Hepatocyte (in vitro differentiated cells): ENCODE measurements at regions not wholly inside any gene's neighbourhood (a gene's known extent, or its start where the extent isn't known, plus 50 kb on each side); places are given as distances from the start of the nearest gene placed in this dataset.

Source experiments
- DNase-seq: peaks from one replicate; pipeline ENCODE4 v3.0.0-alpha.2; 2016; ENCODE audit warnings: low spot score
- H2AFZ ChIP-seq: fragments of 200-600 bp; sonication (generic); 2 replicates; pipeline ENCODE4 v1.6.0; 2016; ENCODE audit warnings: antibody characterized with exemption, mild to moderate bottlenecking
- H3K27ac ChIP-seq: fragments of 200-600 bp; sonication (generic); 2 replicates; pipeline ENCODE4 v1.5.1; 2016; ENCODE audit warnings: mild to moderate bottlenecking
- H3K27me3 ChIP-seq: fragments of 200-600 bp; sonication (generic); 2 replicates; pipeline ENCODE4 v1.6.1; 2016
- H3K36me3 ChIP-seq: fragments of 200-600 bp; sonication (generic); replicated peaks from 2 replicates; pipeline ENCODE4 v1.5.1; 2016; ENCODE audit warnings: low read depth; ENCODE audit not compliant: insufficient read depth
- H3K4me1 ChIP-seq: fragments of 200-600 bp; sonication (generic); 2 replicates; pipeline ENCODE4 v1.5.1; 2016; ENCODE audit warnings: mild to moderate bottlenecking, moderate library complexity; ENCODE audit not compliant: insufficient read depth
- H3K4me2 ChIP-seq: fragments of 200-600 bp; sonication (generic); 2 replicates; pipeline ENCODE4 v1.6.0; 2016
- H3K4me3 ChIP-seq: fragments of 200-600 bp; sonication (generic); 2 replicates; pipeline ENCODE4 v1.5.1; 2016; ENCODE audit warnings: mild to moderate bottlenecking
- H3K79me2 ChIP-seq: fragments of 200-600 bp; sonication (generic); 2 replicates; pipeline ENCODE4 v1.6.0; 2017; ENCODE audit warnings: mild to moderate bottlenecking
- H3K9me2 ChIP-seq: fragments of 200-600 bp; sonication (generic); replicated peaks from 2 replicates; pipeline ENCODE4 v1.6.0; 2017; ENCODE audit warnings: mild to moderate bottlenecking; ENCODE audit not compliant: insufficient read depth
- H3K9me3 ChIP-seq: fragments of 200-600 bp; sonication (generic); 2 replicates; pipeline ENCODE4 v1.5.1; 2016; ENCODE audit warnings: low read depth, mild to moderate bottlenecking
- H4K20me1 ChIP-seq: fragments of 200-600 bp; sonication (generic); 2 replicates; pipeline ENCODE4 v1.6.0; 2016; ENCODE audit warnings: mild to moderate bottlenecking; ENCODE audit not compliant: insufficient read depth, poor library complexity, severe bottlenecking
- EZH2 ChIP-seq: fragments of 200-600 bp; sonication (generic); IDR thresholded peaks from 2 replicates; pipeline ENCODE4 v1.6.1; 2016; ENCODE audit warnings: antibody characterized with exemption, mild to moderate bottlenecking, borderline replicate concordance
- EZH2phosphoT487 ChIP-seq: fragments of 200-600 bp; sonication (generic); IDR thresholded peaks from one replicate; pipeline ENCODE4 v1.6.1; 2018; ENCODE audit warnings: antibody characterized with exemption, mild to moderate bottlenecking, low read depth, moderate library complexity; ENCODE audit not compliant: unreplicated experiment, severe bottlenecking
- whole genome bisulfite sequencing: methylation state at CpG from one replicate; pipeline ENCODE4 v1.1.6; 2016; ENCODE audit warnings: low lambda C conversion rate; ENCODE audit errors: missing lambda C conversion rate; 5-methylcytosine and 5-hydroxymethylcytosine counted together
- TF ChIP-seq, protein P1 (sequence below): fragments of 200-600 bp; sonication (generic); IDR thresholded peaks from 2 replicates; pipeline ENCODE4 v1.5.1; 2016; ENCODE audit warnings: antibody characterized with exemption, mild to moderate bottlenecking; ENCODE audit not compliant: poor library complexity

DNA sequence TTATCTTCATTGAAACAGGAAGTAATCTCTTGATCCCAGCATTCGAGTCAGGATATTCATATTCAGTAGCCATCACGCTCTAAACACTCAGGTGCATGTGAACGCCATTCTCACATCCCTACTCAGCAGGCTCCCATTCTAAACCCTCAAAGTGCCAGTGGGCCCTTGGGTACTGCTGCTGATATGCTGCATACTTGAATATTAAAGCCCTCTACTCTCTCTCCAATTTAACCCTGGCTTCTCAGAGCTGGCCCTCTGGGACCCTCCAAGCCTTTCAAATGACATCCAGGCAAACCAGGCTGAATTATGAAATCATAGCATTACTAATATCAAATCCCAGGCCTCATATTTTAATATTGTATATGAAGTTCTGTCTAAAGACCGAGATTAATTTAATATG, 468.2 kb downstream of the NUF2 start:
- Histone ChIP-seq H3K36me3 (no peaks in the 10 kb centered on the region), H3K79me2 (no peaks in the 10 kb centered on the region), H3K4me1 (peaks cover 4% of the 10 kb centered on the region), H2AFZ (no peak overlapping the region), H3K9me3 (no peaks in the 10 kb centered on the region), H3K27me3 (no peaks in the 10 kb centered on the region), H3K27ac (no peak overlapping the region), H4K20me1 (no peaks in the 10 kb centered on the region), H3K4me2 (no peak overlapping the region), H3K9me2 (no peaks in the 10 kb centered on the region), H3K4me3 (no peak overlapping the region)
- 84% methylated on average over 4 of the region's 4 CpGs for WGBS
- DNase-seq = no peak
- no peak for TF ChIP-seq EZH2
- TF ChIP-seq, protein P1, sequence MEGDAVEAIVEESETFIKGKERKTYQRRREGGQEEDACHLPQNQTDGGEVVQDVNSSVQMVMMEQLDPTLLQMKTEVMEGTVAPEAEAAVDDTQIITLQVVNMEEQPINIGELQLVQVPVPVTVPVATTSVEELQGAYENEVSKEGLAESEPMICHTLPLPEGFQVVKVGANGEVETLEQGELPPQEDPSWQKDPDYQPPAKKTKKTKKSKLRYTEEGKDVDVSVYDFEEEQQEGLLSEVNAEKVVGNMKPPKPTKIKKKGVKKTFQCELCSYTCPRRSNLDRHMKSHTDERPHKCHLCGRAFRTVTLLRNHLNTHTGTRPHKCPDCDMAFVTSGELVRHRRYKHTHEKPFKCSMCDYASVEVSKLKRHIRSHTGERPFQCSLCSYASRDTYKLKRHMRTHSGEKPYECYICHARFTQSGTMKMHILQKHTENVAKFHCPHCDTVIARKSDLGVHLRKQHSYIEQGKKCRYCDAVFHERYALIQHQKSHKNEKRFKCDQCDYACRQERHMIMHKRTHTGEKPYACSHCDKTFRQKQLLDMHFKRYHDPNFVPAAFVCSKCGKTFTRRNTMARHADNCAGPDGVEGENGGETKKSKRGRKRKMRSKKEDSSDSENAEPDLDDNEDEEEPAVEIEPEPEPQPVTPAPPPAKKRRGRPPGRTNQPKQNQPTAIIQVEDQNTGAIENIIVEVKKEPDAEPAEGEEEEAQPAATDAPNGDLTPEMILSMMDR = no peak
- no peak for TF ChIP-seq EZH2phosphoT487

DNA sequence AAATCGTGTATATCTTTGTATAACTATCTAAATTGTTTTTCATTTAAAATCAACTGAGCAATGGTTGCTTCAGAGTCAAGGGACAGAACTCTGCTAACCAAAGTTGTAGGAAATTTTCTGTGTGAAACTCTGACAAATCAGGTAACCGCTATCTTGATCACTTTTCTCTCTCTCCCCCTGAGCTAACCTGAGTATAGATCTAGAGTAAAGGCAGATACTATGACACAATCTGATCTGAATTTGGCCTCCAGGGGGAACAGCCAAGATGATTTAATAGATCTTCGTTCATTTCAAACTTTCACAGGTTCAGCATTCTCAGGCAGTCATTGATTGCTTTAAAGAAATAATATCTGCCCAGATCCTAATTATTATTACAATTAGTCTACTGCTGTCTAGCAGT, 472.8 kb downstream of the NUF2 start:
- Histone ChIP-seq H3K36me3 (no peaks in the 10 kb centered on the region), H3K79me2 (no peaks in the 10 kb centered on the region), H3K4me3 (no peak overlapping the region), H3K27ac (no peak overlapping the region), H3K9me3 (no peaks in the 10 kb centered on the region), H4K20me1 (no peaks in the 10 kb centered on the region), H2AFZ (no peak overlapping the region), H3K9me2 (no peaks in the 10 kb centered on the region), H3K4me1 (no peaks in the 10 kb centered on the region), H3K27me3 (no peaks in the 10 kb centered on the region), H3K4me2 (no peak overlapping the region)
- WGBS = 64% methylated on average over 3 of the region's 3 CpGs
- DNase-seq = no peak
- no peak for TF ChIP-seq EZH2
- TF ChIP-seq, protein P1 = no peak
- no peak for TF ChIP-seq EZH2phosphoT487

DNA sequence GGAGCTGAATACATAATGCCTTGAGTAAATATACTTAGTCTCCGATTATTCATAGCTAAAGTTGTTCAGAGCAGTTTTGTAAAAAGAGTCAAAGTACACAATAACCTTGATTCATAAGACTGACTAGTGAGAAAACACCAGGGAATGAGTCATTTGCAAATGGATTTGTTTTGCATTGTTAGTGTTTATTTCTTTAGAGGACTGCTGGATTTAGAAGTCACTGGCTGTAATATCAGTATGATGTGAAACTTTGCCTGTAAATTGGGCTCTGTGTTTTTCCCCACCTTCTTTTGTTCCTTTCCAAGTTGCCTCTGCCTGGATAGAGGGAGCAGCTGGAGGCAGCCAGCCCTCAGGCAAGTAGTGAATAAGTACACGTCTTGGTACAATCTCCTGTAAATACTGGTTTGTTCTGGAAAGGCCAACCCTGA, 474.7 kb downstream of the NUF2 start:
- H3K4me1 ChIP-seq = no peaks in the 10 kb centered on the region
- TF ChIP-seq EZH2phosphoT487 (no peak), EZH2 (no peak)
- TF ChIP-seq, protein P1 = no peak
- H3K9me3 ChIP-seq = no peaks in the 10 kb centered on the region
- H3K9me2 ChIP-seq = no peaks in the 10 kb centered on the region
- H4K20me1 ChIP-seq = no peaks in the 10 kb centered on the region
- 36% methylated on average over 2 of the region's 2 CpGs for WGBS
- no peak overlapping the region for H3K4me3 ChIP-seq
- no peak overlapping the region for H2AFZ ChIP-seq
- peak overlapping the region; percentile 23 for H3K4me2 ChIP-seq
- no peaks in the 10 kb centered on the region for H3K79me2 ChIP-seq
- DNase-seq = peak; percentile 17
- peak overlapping the region; percentile 31 for H3K27ac ChIP-seq
- no peaks in the 10 kb centered on the region for H3K36me3 ChIP-seq
- H3K27me3 ChIP-seq = no peaks in the 10 kb centered on the region

DNA sequence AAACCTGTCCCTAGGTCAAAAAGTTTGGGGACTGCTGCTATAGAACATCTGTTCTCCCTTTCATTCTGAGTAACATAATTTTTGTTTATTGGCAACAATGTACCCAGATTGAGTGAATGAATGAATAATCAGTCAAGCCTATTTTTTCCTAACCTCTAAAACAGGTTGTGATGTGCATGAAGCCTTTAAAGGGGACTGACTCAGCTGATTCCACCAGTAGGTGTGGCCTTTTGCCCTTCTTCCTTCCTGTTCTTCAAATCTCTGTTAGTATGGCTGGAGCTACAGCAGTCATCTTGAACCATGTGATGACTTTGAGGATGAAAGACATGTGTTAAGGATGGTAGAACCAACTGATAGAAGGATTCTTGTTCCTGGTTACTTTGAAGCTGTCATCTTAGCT, 476.1 kb downstream of the NUF2 start:
- no peaks in the 10 kb centered on the region for H3K4me1 ChIP-seq
- no peak overlapping the region for H3K27ac ChIP-seq
- no peak overlapping the region for H2AFZ ChIP-seq
- H3K36me3 ChIP-seq = no peaks in the 10 kb centered on the region
- no peaks in the 10 kb centered on the region for H4K20me1 ChIP-seq
- H3K4me2 ChIP-seq = no peak overlapping the region
- no peak for TF ChIP-seq EZH2phosphoT487
- TF ChIP-seq, protein P1 = no peak
- TF ChIP-seq EZH2 = no peak
- H3K27me3 ChIP-seq = no peaks in the 10 kb centered on the region
- no peaks in the 10 kb centered on the region for H3K79me2 ChIP-seq
- no peak overlapping the region for H3K4me3 ChIP-seq
- DNase-seq = no peak
- no peaks in the 10 kb centered on the region for H3K9me2 ChIP-seq
- H3K9me3 ChIP-seq = no peaks in the 10 kb centered on the region
